ENCODE measurements at regions not wholly inside any gene's neighbourhood (a gene's known extent, or its start where the extent isn't known, plus 50 kb on each side); places are given as distances from the start of the nearest gene placed in this dataset.

DNA sequence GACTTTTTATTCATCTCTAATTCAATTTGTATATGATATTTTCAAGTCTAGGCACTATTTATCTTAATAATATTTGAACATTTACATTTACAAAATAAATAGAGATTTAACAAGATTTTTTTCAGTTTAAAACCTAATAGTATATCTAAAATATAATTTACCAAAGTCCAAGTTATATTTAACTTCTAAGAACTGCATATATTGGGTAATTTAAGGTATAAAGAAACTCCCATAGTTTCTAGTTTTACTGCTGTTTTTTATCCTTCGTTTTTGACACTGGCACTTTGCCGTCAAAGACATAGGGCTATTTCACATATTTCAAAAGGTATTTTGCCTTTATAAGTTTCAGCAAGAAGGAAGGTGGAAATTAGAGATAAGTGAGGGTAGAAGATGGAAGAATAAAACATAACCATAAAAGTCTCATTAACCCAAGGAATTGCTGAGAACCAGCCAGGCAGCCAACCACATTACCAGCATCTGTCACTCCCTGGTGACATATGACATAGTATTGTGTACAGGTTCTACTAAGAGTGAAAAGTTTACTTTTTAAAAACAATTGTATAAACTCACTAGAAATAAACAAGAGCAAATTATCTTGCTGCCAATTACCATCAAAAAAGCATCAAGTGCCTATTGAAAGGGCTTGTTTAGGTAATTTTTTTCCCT is 251.5 kb downstream of the NSUN3 start:
- intact Hi-C loops (cut with DNase I), result no loop called here
- no peaks in the 10 kb centered on the region for H3K4me1 ChIP-seq
- H3K4me3 ChIP-seq, result no peak overlapping the region
- no peak for DNase-seq
- no peak overlapping the region for H3K9ac ChIP-seq (ENCODE audit: low read depth in 2 of 2, low read length in 2 of 2)
- TF ChIP-seq, protein P1, sequence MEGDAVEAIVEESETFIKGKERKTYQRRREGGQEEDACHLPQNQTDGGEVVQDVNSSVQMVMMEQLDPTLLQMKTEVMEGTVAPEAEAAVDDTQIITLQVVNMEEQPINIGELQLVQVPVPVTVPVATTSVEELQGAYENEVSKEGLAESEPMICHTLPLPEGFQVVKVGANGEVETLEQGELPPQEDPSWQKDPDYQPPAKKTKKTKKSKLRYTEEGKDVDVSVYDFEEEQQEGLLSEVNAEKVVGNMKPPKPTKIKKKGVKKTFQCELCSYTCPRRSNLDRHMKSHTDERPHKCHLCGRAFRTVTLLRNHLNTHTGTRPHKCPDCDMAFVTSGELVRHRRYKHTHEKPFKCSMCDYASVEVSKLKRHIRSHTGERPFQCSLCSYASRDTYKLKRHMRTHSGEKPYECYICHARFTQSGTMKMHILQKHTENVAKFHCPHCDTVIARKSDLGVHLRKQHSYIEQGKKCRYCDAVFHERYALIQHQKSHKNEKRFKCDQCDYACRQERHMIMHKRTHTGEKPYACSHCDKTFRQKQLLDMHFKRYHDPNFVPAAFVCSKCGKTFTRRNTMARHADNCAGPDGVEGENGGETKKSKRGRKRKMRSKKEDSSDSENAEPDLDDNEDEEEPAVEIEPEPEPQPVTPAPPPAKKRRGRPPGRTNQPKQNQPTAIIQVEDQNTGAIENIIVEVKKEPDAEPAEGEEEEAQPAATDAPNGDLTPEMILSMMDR (IDR thresholded peaks at IDR 0.05), result no peak
- no peaks in the 10 kb centered on the region for H3K36me3 ChIP-seq
- H3K27me3 ChIP-seq, result no peaks in the 10 kb centered on the region
- no peaks in the 10 kb centered on the region for H3K9me3 ChIP-seq
- H3K27ac ChIP-seq, result no peak overlapping the region

DNA sequence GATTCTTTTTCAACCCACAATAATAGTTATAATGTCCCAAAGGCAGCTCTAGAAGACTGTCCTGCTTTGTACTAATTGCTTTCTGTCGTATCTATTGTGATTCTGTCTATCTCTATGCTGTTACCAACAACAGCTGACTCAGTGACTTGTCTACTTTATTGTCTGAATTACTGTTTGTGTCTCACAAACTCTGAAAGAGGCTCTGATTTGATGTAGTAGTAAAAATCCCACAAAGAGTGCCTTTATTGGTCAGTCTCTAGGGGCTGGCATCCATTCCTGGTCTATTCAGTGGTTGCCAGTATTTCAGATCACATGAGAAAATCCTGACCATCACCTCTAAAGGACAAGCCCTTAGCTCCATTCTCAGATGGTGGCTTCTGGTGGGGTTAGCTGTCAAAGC is 254.2 kb downstream of the NSUN3 start:
- Histone ChIP-seq H3K4me1 (no peaks in the 10 kb centered on the region), H3K27me3 (no peaks in the 10 kb centered on the region), H3K9ac (ENCODE audit: low read depth in 2 of 2, low read length in 2 of 2) (no peak overlapping the region), H3K27ac (no peak overlapping the region), H3K4me3 (no peak overlapping the region), H3K36me3 (no peaks in the 10 kb centered on the region), H3K9me3 (no peaks in the 10 kb centered on the region)
- intact Hi-C loops (cut with DNase I), result no loop called here
- TF ChIP-seq, protein P1 (IDR thresholded peaks at IDR 0.05), result no peak
- no peak for DNase-seq

DNA sequence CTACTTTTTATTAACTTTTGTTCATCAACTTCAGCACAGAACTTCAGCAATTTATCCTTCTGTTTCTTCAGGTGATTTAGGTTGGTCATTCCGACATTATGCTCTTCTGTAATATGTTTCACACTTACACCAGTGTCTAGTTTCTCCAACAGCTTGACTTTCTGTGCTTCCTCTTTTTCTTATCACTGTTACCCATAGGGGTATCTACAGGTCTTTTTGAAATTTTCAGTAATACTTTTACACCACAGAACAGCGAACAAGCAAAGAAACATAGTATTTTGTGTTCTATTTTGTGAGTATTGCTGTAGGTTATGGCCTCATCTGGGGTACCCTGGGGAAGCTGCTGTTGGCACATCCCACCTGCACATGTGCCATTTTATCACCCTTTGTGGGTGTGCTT is 260.7 kb downstream of the NSUN3 start:
- Histone ChIP-seq H3K36me3 (no peaks in the 10 kb centered on the region), H3K4me1 (no peaks in the 10 kb centered on the region), H3K27me3 (no peaks in the 10 kb centered on the region), H3K27ac (no peak overlapping the region), H3K9me3 (no peaks in the 10 kb centered on the region), H3K9ac (ENCODE audit: low read depth in 2 of 2, low read length in 2 of 2) (no peak overlapping the region), H3K4me3 (no peak overlapping the region)
- no peak for DNase-seq
- TF ChIP-seq, protein P1 (IDR thresholded peaks at IDR 0.05), result no peak
- intact Hi-C loops (cut with DNase I), result no loop called here

DNA sequence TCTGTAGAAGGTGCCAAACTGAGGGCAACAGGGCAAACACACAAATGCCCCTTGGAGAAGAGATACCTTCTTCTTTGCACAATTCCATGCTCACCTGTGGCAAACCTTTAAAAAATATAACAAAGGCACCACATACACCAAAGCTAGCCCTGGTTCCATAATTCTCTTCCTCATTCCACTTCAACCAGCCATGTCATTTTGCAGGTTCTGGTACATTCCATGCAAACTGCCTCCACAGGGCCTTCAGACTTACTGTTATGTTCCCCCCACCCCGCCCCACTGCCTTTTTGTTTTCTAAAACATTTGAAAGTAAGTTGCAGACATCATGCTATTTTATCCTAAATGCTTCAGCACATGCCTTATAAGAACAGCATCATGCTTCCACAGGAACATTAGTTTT is 269.0 kb downstream of the NSUN3 start:
- H3K27me3 ChIP-seq, result no peaks in the 10 kb centered on the region
- H3K27ac ChIP-seq, result no peak overlapping the region
- no peak overlapping the region for H3K9ac ChIP-seq (ENCODE audit: low read depth in 2 of 2, low read length in 2 of 2)
- intact Hi-C loops (cut with DNase I), result loop anchor here (10.0 kb wide), 1 partner anchor 87 kb away; no protein-coding TSS in a partner anchor
- H3K4me3 ChIP-seq, result no peak overlapping the region
- H3K4me1 ChIP-seq, result no peaks in the 10 kb centered on the region
- no peaks in the 10 kb centered on the region for H3K36me3 ChIP-seq
- H3K9me3 ChIP-seq, result no peaks in the 10 kb centered on the region
- TF ChIP-seq, protein P1 (IDR thresholded peaks at IDR 0.05), result no peak
- DNase-seq, result no peak

DNA sequence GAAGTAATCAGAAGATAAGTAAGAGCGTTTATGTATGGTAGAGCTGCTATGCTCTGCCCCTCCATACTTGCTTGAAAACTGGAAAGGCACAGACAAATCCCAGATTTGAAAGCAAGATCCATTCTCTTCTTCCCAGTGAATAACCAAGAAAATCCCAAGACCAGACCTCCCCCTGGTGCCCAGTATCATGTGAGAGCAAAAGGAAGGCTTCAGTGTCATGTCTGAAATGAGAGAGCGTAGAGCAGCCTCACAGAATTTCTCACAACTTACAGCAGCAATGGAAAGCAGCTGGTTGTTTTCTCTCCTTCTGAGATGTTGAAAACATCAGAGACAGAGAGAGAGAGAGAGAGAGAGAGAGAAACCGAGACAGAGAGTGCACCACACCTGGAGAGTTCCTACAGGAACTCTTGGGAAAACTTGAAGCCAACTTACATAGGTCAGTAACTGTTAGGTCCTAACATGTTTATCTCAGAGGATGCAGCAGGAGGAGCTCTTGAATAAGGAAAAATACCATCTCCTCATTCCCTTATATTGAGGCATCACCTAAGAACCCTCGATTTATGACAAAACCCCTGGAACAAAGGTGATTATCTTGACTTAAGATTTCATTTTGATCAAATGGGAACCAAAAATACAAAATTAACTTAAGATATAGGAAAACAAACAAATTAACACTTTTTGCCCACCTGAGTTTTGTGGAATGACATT is 273.3 kb downstream of the NSUN3 start:
- Histone ChIP-seq H3K4me1 (no peaks in the 10 kb centered on the region), H3K27ac (no peak overlapping the region), H3K4me3 (no peak overlapping the region), H3K9ac (ENCODE audit: low read depth in 2 of 2, low read length in 2 of 2) (no peak overlapping the region), H3K9me3 (no peaks in the 10 kb centered on the region), H3K36me3 (no peaks in the 10 kb centered on the region), H3K27me3 (no peaks in the 10 kb centered on the region)
- DNase-seq, result no peak
- intact Hi-C loops (cut with DNase I), result loop anchor here (5.0 to 10.0 kb wide), 2 partner anchors 91 to 381 kb away; no protein-coding TSS in a partner anchor
- TF ChIP-seq, protein P1 (IDR thresholded peaks at IDR 0.05), result no peak
